H1 (cell line): ENCODE measurements at regions not wholly inside any gene's neighbourhood (a gene's known extent, or its start where the extent isn't known, plus 50 kb on each side); places are given as distances from the start of the nearest gene placed in this dataset.

Experiments used
- KDM5A ChIP-seq: fragments of 200-600 bp; IDR thresholded peaks from 2 replicates; pipeline ENCODE4 v1.7.1; 2012; ENCODE audit warnings: mild to moderate bottlenecking, low read length, inconsistent platforms, mixed read lengths
- NRF1 ChIP-seq: IDR thresholded peaks from 2 replicates; pipeline ENCODE4 v1.6.1; 2011; ENCODE audit warnings: mild to moderate bottlenecking, low read depth, low read length, improper control_type of control experiment
- TF ChIP-seq, protein P1 (sequence below): IDR thresholded peaks from 2 replicates; pipeline ENCODE4 v1.6.1; 2011; ENCODE audit warnings: low read length, improper control_type of control experiment

DNA sequence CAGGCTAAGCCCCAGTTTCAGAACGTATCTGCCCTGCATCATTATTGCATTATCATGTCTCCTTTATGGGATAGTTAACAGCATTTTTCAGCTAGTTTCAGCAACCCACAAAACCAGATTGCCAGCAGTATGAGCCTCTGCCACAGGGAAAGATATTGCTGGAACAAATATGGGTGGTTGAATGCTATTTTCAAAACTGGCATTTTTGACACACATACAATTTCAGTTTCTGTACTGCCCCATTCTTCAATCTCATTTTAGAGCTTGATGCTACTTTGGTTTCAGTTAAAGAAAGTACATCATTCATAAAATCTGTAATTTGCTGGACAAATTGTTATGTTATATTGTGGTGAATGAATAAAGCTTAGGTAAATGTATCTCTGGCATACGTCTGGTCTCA is 1037.5 kb downstream of the NAALADL2 start (continued):
- no peak for TF ChIP-seq KDM5A
- TF ChIP-seq, protein P1, sequence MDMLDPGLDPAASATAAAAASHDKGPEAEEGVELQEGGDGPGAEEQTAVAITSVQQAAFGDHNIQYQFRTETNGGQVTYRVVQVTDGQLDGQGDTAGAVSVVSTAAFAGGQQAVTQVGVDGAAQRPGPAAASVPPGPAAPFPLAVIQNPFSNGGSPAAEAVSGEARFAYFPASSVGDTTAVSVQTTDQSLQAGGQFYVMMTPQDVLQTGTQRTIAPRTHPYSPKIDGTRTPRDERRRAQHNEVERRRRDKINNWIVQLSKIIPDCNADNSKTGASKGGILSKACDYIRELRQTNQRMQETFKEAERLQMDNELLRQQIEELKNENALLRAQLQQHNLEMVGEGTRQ: no peak
- no peak for TF ChIP-seq NRF1
